ENCODE measurements at regions not wholly inside any gene's neighbourhood (a gene's known extent, or its start where the extent isn't known, plus 50 kb on each side); places are given as distances from the start of the nearest gene placed in this dataset.

GRCh38 chr16:76007645-76008044 is 269.6 kb upstream of the CNTNAP4 start:
- TF ChIP-seq POLR2AphosphoS5 (IDR thresholded peaks at IDR 0.05; ENCODE audit: insufficient read depth, low read depth, low read length) (no peak), POLR2A (IDR thresholded peaks at IDR 0.05; ENCODE audit: low read depth, low read length) (no peak), CTCF (IDR thresholded peaks at IDR 0.05; ENCODE audit: extremely low read depth in 1 of 2, insufficient read depth in 1 of 2, low read depth in 1 of 2, low read length in 2 of 2) (no peak), MYC (IDR thresholded peaks at IDR 0.05; ENCODE audit: low read depth, low read length) (no peak), EZH2 (IDR thresholded peaks at IDR 0.05; ENCODE audit: borderline replicate concordance, low read depth, low read length, severe bottlenecking) (no peak), JUN (IDR thresholded peaks at IDR 0.05; ENCODE audit: borderline replicate concordance, insufficient read depth, insufficient read length, low read depth) (no peak)

All from endothelial cell of umbilical vein (primary cell).